Gastroesophageal sphincter (tissue), 4 donors: ENCODE measurements at regions not wholly inside any gene's neighbourhood (a gene's known extent, or its start where the extent isn't known, plus 50 kb on each side); places are given as distances from the start of the nearest gene placed in this dataset.

Experiments used
- ATAC-seq: fragments of 150-250 bp; one replicate; pipeline ENCODE4 v1.9.1; 2016; ENCODE audit warnings: mild to moderate bottlenecking, moderate library complexity
- H3K27ac ChIP-seq, 4 donors: fragments of 200-600 bp; sonication (generic) in 3 of 4; 1 replicate in 3 of 4; 2 replicates in 1 of 4; pipeline ENCODE4 v1.5.1; 2016 to 2019
- H3K27me3 ChIP-seq: fragments of 200-600 bp; sonication (generic); one replicate; pipeline ENCODE4 v1.5.1; 2019
- H3K36me3 ChIP-seq, 2 donors: fragments of 200-600 bp; sonication (generic); one replicate each; pipeline ENCODE4 v1.5.1; 2019; ENCODE audit warnings: control low read depth in 1 of 2
- H3K4me1 ChIP-seq, 3 donors: fragments of 200-600 bp; sonication (generic); 1 replicate in 2 of 3; 2 replicates in 1 of 3; pipeline ENCODE4 v1.5.1; 2016 to 2019; ENCODE audit warnings: control low read depth in 2 of 3
- H3K4me3 ChIP-seq, 2 donors: fragments of 200-600 bp; sonication (generic); one replicate each; pipeline ENCODE4 v1.5.1; 2019; ENCODE audit warnings: mild to moderate bottlenecking in 1 of 2, moderate library complexity in 1 of 2
- H3K9me3 ChIP-seq, 3 donors: fragments of 200-600 bp; sonication (generic); one replicate each; pipeline ENCODE4 v1.5.1; 2017 to 2019; ENCODE audit warnings: control low read depth in 2 of 3
- EP300 ChIP-seq: sonication (generic); formaldehyde crosslinking; IDR thresholded peaks from one replicate; pipeline ENCODE4 v1.6.1; 2017; ENCODE audit warnings: antibody characterized with exemption, mild to moderate bottlenecking
- POLR2A ChIP-seq, 2 donors: fragments of 450-650 bp; IDR thresholded peaks; one replicate each; pipeline ENCODE4 v1.6.1; 2017; ENCODE audit warnings: antibody characterized with exemption in 2 of 2, mild to moderate bottlenecking in 2 of 2, moderate library complexity in 1 of 2
- POLR2AphosphoS5 ChIP-seq: sonication (generic); formaldehyde crosslinking; IDR thresholded peaks from one replicate; pipeline ENCODE4 v1.6.1; 2017; ENCODE audit warnings: antibody characterized with exemption
- WGBS, 2 donors: methylation state at CpG; one replicate each; pipeline ENCODE4 v1.1.5; 2018; ENCODE audit warnings: low coverage in 1 of 2; 5-methylcytosine and 5-hydroxymethylcytosine counted together
- TF ChIP-seq, protein P1 (sequence below), 4 experiments: fragments of 200-600 bp in 2 of 4; fragments of 450-650 bp in 2 of 4; sonication (generic) in 1 of 4; IDR thresholded peaks; one replicate each; pipeline ENCODE4 v1.5.1; 2017 to 2019; ENCODE audit warnings: antibody characterized with exemption in 4 of 4, mild to moderate bottlenecking in 2 of 4, moderate library complexity in 2 of 4

DNA sequence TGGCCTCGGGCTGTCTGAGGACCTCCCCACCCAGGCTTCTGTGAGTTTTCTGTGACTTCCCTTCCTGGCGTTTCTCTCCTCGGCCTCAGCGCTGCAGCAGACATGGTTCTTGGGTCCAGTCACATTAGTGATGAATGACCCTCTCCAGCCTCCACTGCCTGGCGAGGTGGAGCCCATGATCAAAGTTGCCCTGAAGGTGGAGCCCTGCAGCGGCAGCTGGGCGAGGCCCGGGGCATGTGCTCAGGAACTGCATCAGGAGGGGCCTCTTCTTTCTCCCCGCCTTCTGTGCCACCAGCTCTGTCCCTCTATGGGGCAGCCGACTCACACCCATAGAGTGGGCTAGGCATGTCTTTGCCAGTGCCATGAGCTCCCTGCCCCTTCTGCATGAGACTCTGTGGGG lies 1079.7 kb downstream of the TBC1D22A start:
- Histone ChIP-seq H3K4me3 (no peak overlapping the region), H3K4me1 (no peaks in the 10 kb centered on the region), H3K27ac (no peak overlapping the region), H3K36me3 (no peaks in the 10 kb centered on the region), H3K9me3 (peaks cover 0 to 8% (median 0%) of the 10 kb centered on the region in 3 donors), H3K27me3 (peaks cover 65% of the 10 kb centered on the region)
- WGBS, 2 donors: 40 to 54% methylated on average over 1 to 4 of the region's 10 CpGs
- ATAC-seq: no peak
- TF ChIP-seq POLR2A (IDR thresholded peaks at IDR 0.05): no peak
- TF ChIP-seq, protein P1, sequence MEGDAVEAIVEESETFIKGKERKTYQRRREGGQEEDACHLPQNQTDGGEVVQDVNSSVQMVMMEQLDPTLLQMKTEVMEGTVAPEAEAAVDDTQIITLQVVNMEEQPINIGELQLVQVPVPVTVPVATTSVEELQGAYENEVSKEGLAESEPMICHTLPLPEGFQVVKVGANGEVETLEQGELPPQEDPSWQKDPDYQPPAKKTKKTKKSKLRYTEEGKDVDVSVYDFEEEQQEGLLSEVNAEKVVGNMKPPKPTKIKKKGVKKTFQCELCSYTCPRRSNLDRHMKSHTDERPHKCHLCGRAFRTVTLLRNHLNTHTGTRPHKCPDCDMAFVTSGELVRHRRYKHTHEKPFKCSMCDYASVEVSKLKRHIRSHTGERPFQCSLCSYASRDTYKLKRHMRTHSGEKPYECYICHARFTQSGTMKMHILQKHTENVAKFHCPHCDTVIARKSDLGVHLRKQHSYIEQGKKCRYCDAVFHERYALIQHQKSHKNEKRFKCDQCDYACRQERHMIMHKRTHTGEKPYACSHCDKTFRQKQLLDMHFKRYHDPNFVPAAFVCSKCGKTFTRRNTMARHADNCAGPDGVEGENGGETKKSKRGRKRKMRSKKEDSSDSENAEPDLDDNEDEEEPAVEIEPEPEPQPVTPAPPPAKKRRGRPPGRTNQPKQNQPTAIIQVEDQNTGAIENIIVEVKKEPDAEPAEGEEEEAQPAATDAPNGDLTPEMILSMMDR (IDR thresholded peaks at IDR 0.05): no peak
- no peak for TF ChIP-seq EP300
- TF ChIP-seq POLR2AphosphoS5: no peak

GRCh38 chr22:47841156-47841555 lies 1078.7 kb downstream of the TBC1D22A start:
- Histone ChIP-seq H3K36me3 (no peaks in the 10 kb centered on the region), H3K4me3 (no peak overlapping the region), H3K27ac (no peak overlapping the region), H3K4me1 (no peaks in the 10 kb centered on the region), H3K27me3 (peaks cover 63% of the 10 kb centered on the region), H3K9me3 (peaks cover 0 to 8% (median 0%) of the 10 kb centered on the region in 3 donors)
- TF ChIP-seq EP300: no peak
- no peak for TF ChIP-seq POLR2A (IDR thresholded peaks at IDR 0.05)
- ATAC-seq: no peak
- WGBS, 2 donors: 42 to 61% methylated on average over 3 of the region's 3 CpGs

GRCh38 chr22:47839595-47840227 lies 1077.3 kb downstream of the TBC1D22A start:
- no peak overlapping the region for H3K4me3 ChIP-seq
- no peak for ATAC-seq
- H3K27ac ChIP-seq: no peak overlapping the region
- H3K27me3 ChIP-seq: peaks cover 52% of the 10 kb centered on the region
- 63 to 66% methylated on average over 3 to 11 of the region's 13 CpGs for WGBS, 2 donors
- peaks cover 0 to 8% (median 0%) of the 10 kb centered on the region in 3 donors for H3K9me3 ChIP-seq
- no peaks in the 10 kb centered on the region for H3K4me1 ChIP-seq
- no peaks in the 10 kb centered on the region for H3K36me3 ChIP-seq
- TF ChIP-seq EP300 (no peak), POLR2A (IDR thresholded peaks at IDR 0.05) (no peak)
- TF ChIP-seq, protein P1 (IDR thresholded peaks at IDR 0.05): no peak

- no peak for ATAC-seq
- H3K36me3 ChIP-seq: no peaks in the 10 kb centered on the region
- peaks cover 52% of the 10 kb centered on the region for H3K27me3 ChIP-seq
- H3K9me3 ChIP-seq: peaks cover 0 to 8% (median 0%) of the 10 kb centered on the region in 3 donors
- no peaks in the 10 kb centered on the region for H3K4me1 ChIP-seq
- H3K4me3 ChIP-seq: no peak overlapping the region
- H3K27ac ChIP-seq: no peak overlapping the region
- 70 to 80% methylated on average over 1 to 3 of the region's 3 CpGs for WGBS, 2 donors
- TF ChIP-seq POLR2A (IDR thresholded peaks at IDR 0.05) (no peak), EP300 (no peak)
- TF ChIP-seq, protein P1 (IDR thresholded peaks at IDR 0.05): peak in 1 of 4 experiments; percentile 25
These were observed 1075.3 kb downstream of the TBC1D22A start for GRCh38 chr22:47837703-47838102.

DNA sequence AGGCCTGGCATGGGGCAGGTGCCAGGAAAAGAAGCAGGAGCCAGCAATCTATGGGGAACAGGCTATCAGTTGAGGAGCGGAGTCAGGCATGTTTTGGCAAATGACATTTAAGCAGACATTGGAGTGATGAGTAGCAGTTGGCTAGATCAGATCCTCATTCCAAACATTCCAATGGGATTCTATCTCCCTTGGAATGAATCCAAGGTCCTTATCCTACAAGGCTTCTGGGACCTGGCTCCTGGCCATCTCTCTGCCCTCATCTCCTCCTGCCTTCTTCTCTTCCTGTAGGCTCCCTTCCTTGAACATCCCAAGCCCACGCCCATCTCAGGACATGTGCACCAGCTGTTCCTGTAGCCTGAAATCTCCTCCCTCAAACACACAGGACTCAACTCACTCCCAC lies 1074.5 kb downstream of the TBC1D22A start:
- Histone ChIP-seq H3K4me3 (no peak overlapping the region), H3K27me3 (peaks cover 52% of the 10 kb centered on the region), H3K4me1 (no peaks in the 10 kb centered on the region), H3K9me3 (peaks cover 0 to 8% (median 0%) of the 10 kb centered on the region in 3 donors), H3K36me3 (no peaks in the 10 kb centered on the region), H3K27ac (no peak overlapping the region)
- 81 to 83% methylated on average over 2 of the region's 2 CpGs for WGBS, 2 donors
- no peak for ATAC-seq
- TF ChIP-seq EP300 (no peak), POLR2A (IDR thresholded peaks at IDR 0.05) (no peak), POLR2AphosphoS5 (no peak)
- TF ChIP-seq, protein P1 (IDR thresholded peaks at IDR 0.05): no peak
